ENCODE measurements at regions not wholly inside any gene's neighbourhood (a gene's known extent, or its start where the extent isn't known, plus 50 kb on each side); places are given as distances from the start of the nearest gene placed in this dataset.

DNA sequence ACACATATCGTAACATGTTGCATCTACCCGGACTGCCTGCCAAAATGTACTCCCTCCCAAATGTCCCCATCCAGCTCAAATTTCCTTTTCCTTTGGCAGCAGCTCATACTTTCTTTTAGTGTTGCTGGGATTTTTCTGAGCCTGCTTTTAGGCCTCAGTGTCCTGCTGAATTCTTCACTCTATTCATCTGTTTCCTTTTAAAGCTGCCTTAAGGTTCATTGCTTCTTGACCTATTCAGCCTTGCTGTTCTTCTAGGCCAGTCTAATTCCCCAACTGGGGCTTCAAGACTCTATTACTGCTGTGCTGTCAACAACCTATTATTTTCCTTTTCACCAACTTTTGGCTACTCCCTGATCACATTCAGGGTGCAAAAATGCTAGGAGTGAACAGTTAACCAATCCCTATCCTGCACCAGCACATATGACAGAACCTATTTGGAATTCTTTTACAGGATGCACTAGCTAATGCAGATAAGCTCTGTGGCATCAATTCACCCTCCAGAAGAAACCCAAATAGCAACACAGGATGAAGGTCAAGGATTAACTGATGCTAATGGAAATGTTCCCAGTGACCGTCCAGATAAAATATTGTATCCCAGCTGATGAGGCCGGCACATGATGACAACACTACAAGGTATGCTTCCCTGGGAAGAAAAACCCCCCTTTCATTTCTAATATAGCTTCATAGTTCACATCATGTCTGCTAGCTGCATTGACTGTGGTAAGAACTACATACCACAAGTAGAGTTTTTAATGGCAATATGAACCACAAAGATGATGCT, 114.7 kb upstream of the TTC29 start:
- H3K27me3 ChIP-seq = no peaks in the 10 kb centered on the region
- intact Hi-C loops (cut with DNase I) = no loop called here
- H3K9me3 ChIP-seq = no peaks in the 10 kb centered on the region
- H3K4me1 ChIP-seq = no peaks in the 10 kb centered on the region
- DNase-seq = no peak
- no peak for TF ChIP-seq POLR2A (IDR thresholded peaks at IDR 0.05)
- no peak for TF ChIP-seq CTCF (IDR thresholded peaks at IDR 0.05)
- no peak overlapping the region for H3K4me3 ChIP-seq
- ATAC-seq = no peak
- no peaks in the 10 kb centered on the region for H3K36me3 ChIP-seq
- no peak overlapping the region for H3K27ac ChIP-seq
- WGBS (ENCODE audit: insufficient coverage, low coverage, low lambda C conversion rate, missing lambda C conversion rate) = 62% methylated on average over 4 of the region's 4 CpGs

GRCh38 chr4:147064856-147065255, 119.2 kb upstream of the TTC29 start:
- ATAC-seq = no peak
- no peaks in the 10 kb centered on the region for H3K36me3 ChIP-seq
- H3K27me3 ChIP-seq = no peaks in the 10 kb centered on the region
- no peak for TF ChIP-seq CTCF (IDR thresholded peaks at IDR 0.05)
- no peak for TF ChIP-seq POLR2A (IDR thresholded peaks at IDR 0.05)
- intact Hi-C loops (cut with DNase I) = no loop called here
- H3K27ac ChIP-seq = no peak overlapping the region
- no peak for DNase-seq
- no peaks in the 10 kb centered on the region for H3K4me1 ChIP-seq
- WGBS (ENCODE audit: insufficient coverage, low coverage, low lambda C conversion rate, missing lambda C conversion rate) = 65% methylated on average over 5 of the region's 5 CpGs
- H3K9me3 ChIP-seq = no peaks in the 10 kb centered on the region
- H3K4me3 ChIP-seq = no peak overlapping the region

- intact Hi-C loops (cut with DNase I) = no loop called here
- no peaks in the 10 kb centered on the region for H3K27me3 ChIP-seq
- WGBS (ENCODE audit: insufficient coverage, low coverage, low lambda C conversion rate, missing lambda C conversion rate) = 59% methylated on average over 4 of the region's 4 CpGs
- no peak for ATAC-seq
- no peaks in the 10 kb centered on the region for H3K9me3 ChIP-seq
- no peak overlapping the region for H3K27ac ChIP-seq
- no peaks in the 10 kb centered on the region for H3K36me3 ChIP-seq
- no peaks in the 10 kb centered on the region for H3K4me1 ChIP-seq
- no peak for TF ChIP-seq CTCF (IDR thresholded peaks at IDR 0.05)
- TF ChIP-seq POLR2A (IDR thresholded peaks at IDR 0.05) = no peak
- no peak overlapping the region for H3K4me3 ChIP-seq
- DNase-seq = no peak
Observed at GRCh38 chr4:147068564-147068963, 122.9 kb upstream of the TTC29 start.

- intact Hi-C loops (cut with DNase I) = no loop called here
- Histone ChIP-seq H3K36me3 (no peaks in the 10 kb centered on the region), H3K4me3 (no peak overlapping the region), H3K27me3 (no peaks in the 10 kb centered on the region), H3K27ac (no peak overlapping the region), H3K4me1 (no peaks in the 10 kb centered on the region), H3K9me3 (no peaks in the 10 kb centered on the region)
- TF ChIP-seq CTCF (IDR thresholded peaks at IDR 0.05) (no peak), POLR2A (IDR thresholded peaks at IDR 0.05) (no peak)
- DNase-seq (no peak), ATAC-seq (no peak)
- 64% methylated on average over 5 of the region's 6 CpGs for WGBS (ENCODE audit: insufficient coverage, low coverage, low lambda C conversion rate, missing lambda C conversion rate)
Observed at GRCh38 chr4:147071209-147071740, 125.6 kb upstream of the TTC29 start.
